GM06990 (cell line): ENCODE measurements at regions not wholly inside any gene's neighbourhood (a gene's known extent, or its start where the extent isn't known, plus 50 kb on each side); places are given as distances from the start of the nearest gene placed in this dataset.

Experiments used
- DNase-seq: peaks from one replicate; pipeline ENCODE4 v3.0.0-alpha.2; 2011; ENCODE audit not compliant: insufficient read length; ENCODE audit errors: extremely low read depth
- H3K27me3 ChIP-seq: replicated peaks from 2 replicates; pipeline ENCODE4 v1.6.0; 2011; ENCODE audit warnings: low read length; ENCODE audit not compliant: control insufficient read depth, insufficient read depth
- H3K36me3 ChIP-seq: 2 replicates; pipeline ENCODE4 v1.5.1; 2011; ENCODE audit warnings: low read length; ENCODE audit not compliant: control insufficient read depth, insufficient read depth
- H3K4me3 ChIP-seq: replicated peaks from 2 replicates; pipeline ENCODE4 v1.5.1; 2011; ENCODE audit warnings: low read depth, mild to moderate bottlenecking, control low read depth, low read length
- CTCF ChIP-seq: IDR thresholded peaks from 2 replicates; pipeline ENCODE4 v1.5.1; 2011; ENCODE audit warnings: low read length, control low read depth, mild to moderate bottlenecking, inconsistent platforms; ENCODE audit not compliant: insufficient read depth, poor library complexity, severe bottlenecking

- Histone ChIP-seq H3K27me3 (no peaks in the 10 kb centered on the region), H3K36me3 (no peaks in the 10 kb centered on the region), H3K4me3 (no peak overlapping the region)
- DNase-seq = no peak
- no peak for TF ChIP-seq CTCF
These were observed 126.0 kb upstream of the ACO1 start for GRCh38 chr9:32258482-32258881.

DNA sequence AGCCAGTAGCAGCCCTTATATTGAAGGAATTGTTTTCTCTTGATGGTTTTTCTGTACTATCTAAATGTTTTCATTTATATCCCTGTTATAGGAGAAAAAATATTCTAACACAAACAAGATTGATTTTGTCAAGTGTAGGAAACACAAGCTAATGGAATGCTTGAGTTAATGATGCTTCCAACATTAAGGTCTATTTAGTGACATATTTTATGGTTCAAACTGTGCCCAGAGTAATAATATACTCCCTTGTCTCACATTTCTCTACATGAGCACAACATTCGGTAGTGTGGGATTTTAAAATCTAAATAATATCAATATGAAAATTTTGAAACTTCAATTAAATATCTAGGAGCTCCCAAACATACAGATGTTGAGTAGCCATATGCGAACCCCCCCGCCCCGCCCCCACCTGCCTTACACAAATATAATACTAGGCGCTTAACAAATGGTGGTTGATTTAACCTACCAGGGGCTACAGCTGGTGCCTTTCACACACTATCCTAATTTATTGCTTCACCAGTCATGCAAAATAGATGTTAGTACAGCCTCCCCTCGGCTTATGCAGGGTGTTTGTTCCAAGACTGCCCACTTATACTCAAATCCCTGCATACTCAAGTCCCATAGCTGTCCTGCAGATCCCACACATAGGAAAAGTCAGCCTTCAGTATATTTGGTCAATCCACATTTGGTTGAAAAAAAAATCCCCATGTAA is 124.1 kb upstream of the ACO1 start:
- no peaks in the 10 kb centered on the region for H3K27me3 ChIP-seq
- no peak overlapping the region for H3K4me3 ChIP-seq
- no peak for DNase-seq
- H3K36me3 ChIP-seq = no peaks in the 10 kb centered on the region
- no peak for TF ChIP-seq CTCF

DNA sequence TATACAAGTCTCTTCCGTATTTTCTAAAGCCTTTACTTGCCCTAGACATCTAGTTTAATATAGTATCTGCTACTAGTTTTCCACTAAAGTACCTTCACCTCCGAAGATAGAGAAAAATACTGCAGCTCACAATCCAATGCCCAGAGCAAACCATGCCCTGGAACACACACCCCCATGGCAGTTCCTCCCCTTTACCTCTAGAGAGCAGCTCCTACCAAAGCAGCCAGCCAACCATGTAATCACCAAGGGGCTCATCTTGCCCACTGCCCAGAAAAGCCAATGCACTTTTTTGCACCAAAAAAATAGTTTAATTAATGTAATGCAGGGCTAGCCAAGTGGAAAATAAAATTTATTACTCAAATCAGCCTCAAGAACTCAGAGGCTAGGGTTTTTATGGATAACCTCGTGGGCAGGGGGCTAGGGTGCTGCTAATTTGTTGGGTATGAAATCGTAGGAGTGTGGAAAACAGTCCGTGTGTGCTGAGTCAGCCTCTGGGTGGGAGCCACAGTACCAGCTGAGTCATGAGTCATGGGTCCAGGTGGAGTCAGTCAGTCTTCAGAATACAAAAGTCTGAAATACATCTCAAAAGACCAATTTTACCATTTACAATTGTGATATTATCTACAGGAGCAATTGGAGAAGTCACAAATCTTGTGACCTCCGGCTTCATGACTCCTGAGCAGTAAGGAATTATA is 120.1 kb upstream of the ACO1 start:
- Histone ChIP-seq H3K27me3 (no peaks in the 10 kb centered on the region), H3K4me3 (no peak overlapping the region), H3K36me3 (no peaks in the 10 kb centered on the region)
- no peak for DNase-seq
- TF ChIP-seq CTCF = no peak

GRCh38 chr9:32265037-32265436 is 119.4 kb upstream of the ACO1 start:
- TF ChIP-seq CTCF = no peak
- H3K36me3 ChIP-seq = no peaks in the 10 kb centered on the region
- H3K27me3 ChIP-seq = no peaks in the 10 kb centered on the region
- no peak overlapping the region for H3K4me3 ChIP-seq
- DNase-seq = no peak

- Histone ChIP-seq H3K36me3 (no peaks in the 10 kb centered on the region), H3K27me3 (no peaks in the 10 kb centered on the region), H3K4me3 (no peak overlapping the region)
- no peak for TF ChIP-seq CTCF
- DNase-seq = no peak
These were observed 105.5 kb upstream of the ACO1 start for GRCh38 chr9:32278991-32279390.
